ENCODE measurements at regions not wholly inside any gene's neighbourhood (a gene's known extent, or its start where the extent isn't known, plus 50 kb on each side); places are given as distances from the start of the nearest gene placed in this dataset.
"Not testable (repeated sequence)": the region's sequence is repeated elsewhere in the genome, so short reads cannot be mapped to it uniquely, and the experiment has no call there.

DNA sequence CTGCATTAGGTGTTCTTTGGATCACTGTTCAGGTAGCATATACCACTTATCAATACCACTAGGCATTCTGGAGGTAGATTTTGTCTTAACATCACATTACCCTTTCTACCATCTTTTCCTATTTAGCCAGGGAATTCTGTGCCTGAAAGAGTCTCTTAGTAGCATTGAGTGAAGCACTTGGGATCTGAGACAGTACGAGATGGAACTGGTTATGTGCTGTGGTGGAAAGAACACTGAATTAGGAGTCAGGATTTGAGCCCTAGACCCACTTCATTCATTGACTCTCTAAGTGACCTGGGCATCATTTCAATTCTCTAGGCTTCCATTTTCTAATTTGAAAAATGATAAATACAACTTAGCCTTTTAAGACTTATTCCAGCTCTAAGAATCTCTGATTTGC lies 291.1 kb downstream of the DMAC1 start:
- intact Hi-C loops (cut with DNase I), result no loop called here
- no peak for DNase-seq
- ATAC-seq, result no peak
- no peak overlapping the region for H3K27ac ChIP-seq (ENCODE audit: low read length)
- H3K27me3 ChIP-seq (ENCODE audit: control insufficient read depth, insufficient read depth), result no peaks in the 10 kb centered on the region
- no peaks in the 10 kb centered on the region for H3K4me1 ChIP-seq (ENCODE audit: control insufficient read depth, insufficient read depth, low read length)
- no peaks in the 10 kb centered on the region for H3K9me3 ChIP-seq (ENCODE audit: control insufficient read depth, low read length)
- no peak overlapping the region for H3K4me3 ChIP-seq (ENCODE audit: low read length)
- 82% methylated on average over 1 of the region's 1 CpG for whole genome bisulfite sequencing

DNA sequence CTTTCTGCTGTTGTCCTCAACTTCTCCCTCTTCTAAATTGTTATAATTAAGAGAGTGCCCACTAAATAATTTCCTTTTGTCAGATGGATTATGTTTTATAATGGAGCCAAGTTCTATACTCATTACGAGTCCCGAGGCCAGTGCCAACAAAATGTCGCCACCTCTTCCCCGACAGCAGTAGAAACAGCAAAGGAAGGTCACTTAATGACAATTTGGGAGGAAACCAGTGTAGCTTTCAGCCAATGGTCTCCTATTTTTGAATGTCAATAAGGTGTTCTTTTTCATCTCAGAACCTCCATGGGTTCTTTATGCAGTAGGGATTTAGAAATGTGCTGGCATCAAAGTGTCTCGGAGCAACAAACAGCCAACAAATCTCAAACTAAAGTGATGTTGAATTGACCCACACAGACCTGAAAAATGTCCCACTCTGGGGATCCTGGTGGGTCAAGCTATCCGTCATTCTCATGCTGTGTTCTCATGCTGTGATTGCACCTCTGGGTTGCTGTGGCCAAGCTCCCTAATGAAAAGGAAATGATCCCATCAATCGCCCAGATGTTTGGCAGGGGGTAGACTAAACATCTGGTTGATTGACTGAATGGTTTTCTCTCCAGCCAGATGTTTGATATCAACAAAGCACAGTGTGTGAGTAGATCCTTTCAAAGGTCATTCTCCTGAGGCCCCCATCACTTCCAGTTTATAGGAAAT lies 291.9 kb downstream of the DMAC1 start:
- no peaks in the 10 kb centered on the region for H3K9me3 ChIP-seq (ENCODE audit: control insufficient read depth, low read length)
- DNase-seq (peak; percentile 28 to 78 (median 55)), ATAC-seq (peak in 1 of 2 donors; percentile 43)
- WGBS, result 47% methylated on average over 7 of the region's 7 CpGs
- no peaks in the 10 kb centered on the region for H3K4me1 ChIP-seq (ENCODE audit: control insufficient read depth, insufficient read depth, low read length)
- H3K27ac ChIP-seq (ENCODE audit: low read length), result no peak overlapping the region
- no peak overlapping the region for H3K4me3 ChIP-seq (ENCODE audit: low read length)
- H3K27me3 ChIP-seq (ENCODE audit: control insufficient read depth, insufficient read depth), result no peaks in the 10 kb centered on the region
- intact Hi-C loops (cut with DNase I), result no loop called here

DNA sequence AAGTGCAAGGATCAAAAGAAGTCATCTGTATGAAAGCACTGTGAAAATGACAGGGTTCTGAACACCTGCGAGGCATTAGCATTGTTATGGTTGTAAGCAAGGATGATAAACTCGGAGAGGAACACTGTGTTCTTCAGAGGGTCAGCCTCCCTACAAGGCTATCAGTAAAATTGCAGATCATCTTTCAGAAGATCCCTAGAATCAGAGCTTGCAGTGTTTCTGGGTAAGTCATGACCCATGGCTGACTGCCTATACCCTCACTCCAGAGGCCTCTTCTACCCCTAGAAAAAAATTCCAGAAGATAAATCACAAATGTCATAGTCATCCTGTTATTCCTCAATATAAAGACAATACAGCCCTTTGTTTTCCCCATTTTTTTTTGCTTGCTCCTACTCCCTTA lies 292.6 kb downstream of the DMAC1 start:
- ATAC-seq (peak in 1 of 2 donors; percentile 59), DNase-seq (no peak)
- Histone ChIP-seq H3K27me3 (ENCODE audit: control insufficient read depth, insufficient read depth) (no peaks in the 10 kb centered on the region), H3K27ac (ENCODE audit: low read length) (no peak overlapping the region), H3K4me3 (ENCODE audit: low read length) (no peak overlapping the region), H3K4me1 (ENCODE audit: control insufficient read depth, insufficient read depth, low read length) (no peaks in the 10 kb centered on the region), H3K9me3 (ENCODE audit: control insufficient read depth, low read length) (no peaks in the 10 kb centered on the region)
- 39% methylated on average over 2 of the region's 2 CpGs for WGBS
- intact Hi-C loops (cut with DNase I), result no loop called here

DNA sequence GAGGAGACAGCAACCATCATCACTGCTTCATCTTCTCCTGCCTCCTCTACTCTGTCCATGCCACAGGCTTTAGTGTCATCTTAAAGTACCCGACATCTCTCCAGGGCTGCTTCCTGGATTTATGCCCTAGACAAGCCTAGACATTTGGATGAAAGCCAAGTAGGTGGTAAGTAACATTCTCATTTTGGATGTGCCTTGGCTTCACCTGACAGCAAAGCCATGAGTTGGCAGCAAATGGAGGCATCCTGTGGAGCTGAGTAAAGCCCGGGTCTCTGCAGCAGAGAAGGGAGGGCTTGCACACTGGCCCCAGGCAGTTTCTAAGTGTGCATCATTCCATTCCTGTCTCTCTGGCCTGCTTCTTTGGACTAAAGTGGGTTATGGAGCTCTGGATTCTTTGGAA lies 299.1 kb downstream of the DMAC1 start:
- no peak overlapping the region for H3K4me3 ChIP-seq (ENCODE audit: low read length)
- H3K9me3 ChIP-seq (ENCODE audit: control insufficient read depth, low read length), result no peaks in the 10 kb centered on the region
- no peak overlapping the region for H3K27ac ChIP-seq (ENCODE audit: low read length)
- intact Hi-C loops (cut with DNase I), result no loop called here
- H3K27me3 ChIP-seq (ENCODE audit: control insufficient read depth, insufficient read depth), result no peaks in the 10 kb centered on the region
- ATAC-seq (no peak), DNase-seq (no peak)
- no peaks in the 10 kb centered on the region for H3K4me1 ChIP-seq (ENCODE audit: control insufficient read depth, insufficient read depth, low read length)
- 59% methylated on average over 2 of the region's 2 CpGs for whole genome bisulfite sequencing

DNA sequence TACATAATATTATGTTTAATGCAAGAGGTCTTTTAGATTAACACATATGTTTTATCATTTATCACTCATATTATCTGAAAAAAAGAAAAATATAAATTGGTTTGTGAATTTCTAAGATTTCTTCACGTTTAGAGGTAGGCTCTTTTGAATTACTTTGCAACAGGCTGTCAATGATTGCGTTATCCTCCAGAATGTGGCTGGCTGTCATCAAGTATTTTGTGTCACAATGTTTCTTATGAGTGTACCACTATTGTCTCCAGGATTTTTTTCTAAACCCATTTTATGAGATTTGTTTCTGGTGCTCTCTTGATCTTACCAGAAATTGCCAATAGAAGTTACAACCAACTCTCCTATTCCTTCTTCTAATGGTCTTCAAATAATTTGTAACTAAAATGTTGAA lies 307.9 kb downstream of the DMAC1 start:
- no peak for ATAC-seq
- Histone ChIP-seq H3K27ac (ENCODE audit: low read length) (no peak overlapping the region), H3K4me1 (ENCODE audit: control insufficient read depth, insufficient read depth, low read length) (no peaks in the 10 kb centered on the region), H3K27me3 (ENCODE audit: control insufficient read depth, insufficient read depth) (no peaks in the 10 kb centered on the region), H3K4me3 (ENCODE audit: low read length) (no peak overlapping the region), H3K9me3 (ENCODE audit: control insufficient read depth, low read length) (no peaks in the 10 kb centered on the region)
- intact Hi-C loops (cut with DNase I), result no loop called here
- no peak for DNase-seq
- WGBS, result 64% methylated on average over 2 of the region's 2 CpGs

DNA sequence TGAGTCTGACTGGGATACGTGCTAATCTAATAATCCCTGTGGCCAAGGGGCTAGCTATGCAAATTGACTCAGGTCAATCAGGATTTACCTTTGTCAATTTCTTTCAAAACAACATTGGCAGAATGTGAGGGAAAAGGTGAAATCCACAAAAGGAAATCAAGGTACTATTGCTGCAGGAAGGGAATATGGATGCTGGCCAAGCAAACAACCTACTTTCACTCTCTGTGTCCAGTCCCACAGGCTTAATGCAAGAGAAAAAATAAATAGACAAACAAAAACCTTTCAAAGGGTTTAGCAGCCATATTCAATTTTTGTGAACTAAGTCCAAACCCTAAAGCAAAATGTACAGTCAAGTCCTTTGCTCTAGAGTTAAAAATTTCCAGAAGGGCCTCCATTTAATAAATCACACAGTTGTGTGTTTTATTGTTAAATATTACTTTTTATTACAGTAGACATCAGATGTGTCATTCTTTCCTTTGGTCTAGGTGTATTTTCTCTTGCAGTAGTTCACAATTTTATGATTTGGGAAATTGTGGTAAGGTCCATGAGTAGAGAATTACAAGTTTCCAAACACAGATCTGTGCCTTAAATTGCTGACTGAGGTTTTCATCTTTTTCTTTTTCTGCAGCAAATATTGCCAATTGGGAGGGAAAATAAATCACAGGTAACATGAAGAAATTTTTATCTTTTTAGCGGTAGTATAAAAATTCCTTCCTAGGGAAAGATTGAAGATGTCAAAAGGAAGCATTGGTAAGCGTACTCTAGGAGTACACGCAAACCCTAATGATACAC lies 309.1 kb downstream of the DMAC1 start:
- no peak overlapping the region for H3K4me3 ChIP-seq (ENCODE audit: low read length)
- no peaks in the 10 kb centered on the region for H3K27me3 ChIP-seq (ENCODE audit: control insufficient read depth, insufficient read depth)
- DNase-seq, result no peak
- 97% methylated on average over 4 of the region's 4 CpGs for WGBS
- intact Hi-C loops (cut with DNase I), result no loop called here
- no peaks in the 10 kb centered on the region for H3K9me3 ChIP-seq (ENCODE audit: control insufficient read depth, low read length)
- ATAC-seq, result no peak
- no peaks in the 10 kb centered on the region for H3K4me1 ChIP-seq (ENCODE audit: control insufficient read depth, insufficient read depth, low read length)
- no peak overlapping the region for H3K27ac ChIP-seq (ENCODE audit: low read length)

DNA sequence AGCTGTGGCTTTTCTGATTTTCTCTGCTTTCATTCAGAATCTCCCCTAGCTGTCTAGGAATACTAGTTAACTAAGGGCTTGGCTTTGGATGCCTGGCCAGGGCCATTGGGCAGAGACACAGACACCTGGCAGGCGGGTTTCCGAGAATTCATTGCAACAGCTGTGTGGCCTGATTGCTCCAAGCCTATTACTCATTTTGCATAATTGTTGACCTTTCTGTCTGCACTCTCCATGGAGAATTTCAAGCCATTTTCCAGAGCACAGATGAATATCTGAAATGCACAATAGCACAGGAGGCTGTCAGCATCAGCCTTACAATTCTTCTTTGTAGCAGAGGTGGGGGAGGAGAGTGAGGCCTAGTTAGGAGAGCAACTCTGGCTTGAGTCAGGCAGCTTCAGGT lies 310.5 kb downstream of the DMAC1 start:
- WGBS, result 71% methylated on average over 2 of the region's 2 CpGs
- intact Hi-C loops (cut with DNase I), result no loop called here
- H3K4me3 ChIP-seq (ENCODE audit: low read length), result no peak overlapping the region
- H3K9me3 ChIP-seq (ENCODE audit: control insufficient read depth, low read length), result no peaks in the 10 kb centered on the region
- no peaks in the 10 kb centered on the region for H3K27me3 ChIP-seq (ENCODE audit: control insufficient read depth, insufficient read depth)
- ATAC-seq, result no peak
- DNase-seq, result no peak
- no peak overlapping the region for H3K27ac ChIP-seq (ENCODE audit: low read length)
- H3K4me1 ChIP-seq (ENCODE audit: control insufficient read depth, insufficient read depth, low read length), result no peaks in the 10 kb centered on the region

DNA sequence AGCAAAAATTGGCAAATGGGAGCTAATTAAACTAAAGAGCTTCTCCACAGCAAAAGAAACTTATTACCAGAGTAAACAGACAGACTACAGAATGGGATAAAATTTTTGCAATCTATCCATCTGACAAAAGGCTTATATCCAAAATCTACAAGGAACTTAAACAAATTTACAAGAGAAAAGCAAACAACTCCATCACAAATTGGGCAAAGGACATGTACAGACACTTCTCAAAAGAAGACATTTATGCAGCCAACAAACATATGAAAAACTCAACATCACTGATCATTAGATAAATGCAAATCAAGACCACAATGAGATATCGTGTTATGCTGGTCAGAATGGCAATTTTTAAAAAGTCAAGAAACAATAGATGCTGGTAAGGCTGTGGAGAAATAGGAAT lies 315.6 kb downstream of the DMAC1 start:
- DNase-seq; H3K4me3 ChIP-seq (ENCODE audit: low read length); intact Hi-C loops (cut with DNase I); H3K4me1 ChIP-seq (ENCODE audit: control insufficient read depth, insufficient read depth, low read length); ATAC-seq; H3K27ac ChIP-seq (ENCODE audit: low read length); H3K27me3 ChIP-seq (ENCODE audit: control insufficient read depth, insufficient read depth); H3K9me3 ChIP-seq (ENCODE audit: control insufficient read depth, low read length): not testable (repeated sequence)
- 76% methylated on average over 1 of the region's 1 CpG for WGBS

DNA sequence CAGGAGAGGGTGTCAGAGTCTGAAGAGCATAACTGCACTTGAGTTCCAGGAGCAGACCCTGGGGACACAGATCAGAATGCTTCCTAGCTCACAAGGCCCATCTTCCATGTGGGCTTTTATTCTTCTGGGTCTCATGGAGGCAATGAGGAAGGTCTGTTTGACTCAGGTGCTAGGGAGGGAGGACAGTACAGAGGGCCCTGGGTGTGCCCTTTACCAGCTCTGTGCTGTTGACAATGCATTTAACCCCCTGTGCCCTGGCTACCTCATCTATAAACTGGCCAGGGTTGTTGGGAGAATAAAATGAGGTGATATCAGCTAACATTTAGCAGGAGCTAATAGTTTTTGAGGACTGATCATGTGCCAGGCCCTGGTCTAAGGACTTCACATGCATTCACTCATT lies 318.0 kb downstream of the DMAC1 start:
- no peak overlapping the region for H3K4me3 ChIP-seq (ENCODE audit: low read length)
- no peak for DNase-seq
- no peaks in the 10 kb centered on the region for H3K27me3 ChIP-seq (ENCODE audit: control insufficient read depth, insufficient read depth)
- no peak overlapping the region for H3K27ac ChIP-seq (ENCODE audit: low read length)
- intact Hi-C loops (cut with DNase I), result no loop called here
- H3K9me3 ChIP-seq (ENCODE audit: control insufficient read depth, low read length), result no peaks in the 10 kb centered on the region
- ATAC-seq, result no peak
- peaks cover 2% of the 10 kb centered on the region for H3K4me1 ChIP-seq (ENCODE audit: control insufficient read depth, insufficient read depth, low read length)

DNA sequence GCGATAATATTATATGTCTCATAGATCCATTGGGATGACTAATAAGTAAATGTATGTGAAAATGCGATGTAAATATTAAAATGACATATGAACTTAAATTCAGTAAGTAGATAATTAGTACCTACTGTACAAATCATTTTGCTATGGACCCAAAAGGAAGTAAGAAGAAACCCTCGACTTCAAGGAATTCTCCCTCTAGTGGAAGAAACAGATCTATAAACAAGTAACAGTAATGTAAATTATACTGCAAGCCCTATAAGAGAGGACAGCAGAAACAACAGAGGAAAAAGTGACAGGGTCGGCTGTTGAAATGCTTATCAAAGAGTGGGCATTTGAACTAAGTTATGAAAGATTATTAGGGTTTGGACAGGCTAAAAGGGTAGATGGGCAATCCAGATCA lies 320.3 kb downstream of the DMAC1 start:
- intact Hi-C loops (cut with DNase I), result no loop called here
- Histone ChIP-seq H3K4me3 (ENCODE audit: low read length) (no peak overlapping the region), H3K27ac (ENCODE audit: low read length) (no peak overlapping the region), H3K9me3 (ENCODE audit: control insufficient read depth, low read length) (no peaks in the 10 kb centered on the region), H3K4me1 (ENCODE audit: control insufficient read depth, insufficient read depth, low read length) (peaks cover 2% of the 10 kb centered on the region), H3K27me3 (ENCODE audit: control insufficient read depth, insufficient read depth) (no peaks in the 10 kb centered on the region)
- WGBS, result 82% methylated on average over 4 of the region's 4 CpGs
- no peak for ATAC-seq
- DNase-seq, result no peak

DNA sequence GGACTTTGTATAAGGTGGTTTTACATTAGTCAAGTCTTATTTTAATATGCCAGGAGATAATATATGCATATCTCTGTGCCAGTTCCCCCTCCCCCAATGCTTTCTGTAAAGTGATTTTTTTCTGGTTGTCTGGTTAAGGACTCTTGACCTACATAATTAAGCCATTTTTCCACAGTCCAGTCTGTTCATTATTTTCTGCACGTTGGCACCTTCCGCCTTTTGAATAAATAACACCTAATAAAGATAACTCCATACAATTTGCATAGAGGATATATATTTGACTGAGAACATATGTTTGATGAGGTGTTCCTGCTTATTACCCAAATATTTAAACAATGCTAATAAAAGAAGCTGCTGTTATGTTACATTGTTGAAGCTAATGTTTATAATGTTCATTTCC lies 320.9 kb downstream of the DMAC1 start:
- intact Hi-C loops (cut with DNase I), result no loop called here
- ATAC-seq (no peak), DNase-seq (no peak)
- H3K27ac ChIP-seq (ENCODE audit: low read length), result no peak overlapping the region
- 85% methylated on average over 2 of the region's 2 CpGs for WGBS
- H3K4me3 ChIP-seq (ENCODE audit: low read length), result no peak overlapping the region
- no peaks in the 10 kb centered on the region for H3K27me3 ChIP-seq (ENCODE audit: control insufficient read depth, insufficient read depth)
- H3K9me3 ChIP-seq (ENCODE audit: control insufficient read depth, low read length), result no peaks in the 10 kb centered on the region
- peaks cover 2% of the 10 kb centered on the region for H3K4me1 ChIP-seq (ENCODE audit: control insufficient read depth, insufficient read depth, low read length)

Measured in right cardiac atrium (tissue), 5 donors.